Nephron progenitor cell (in vitro differentiated cells): ENCODE measurements at regions not wholly inside any gene's neighbourhood (a gene's known extent, or its start where the extent isn't known, plus 50 kb on each side); places are given as distances from the start of the nearest gene placed in this dataset.

ENCODE experiments used
- DNase-seq: peaks from one replicate; pipeline ENCODE4 v3.0.0; 2021
- H3K27ac Mint-ChIP-seq: 2 replicates; pipeline ENCODE4 v1.8.0; 2021; ENCODE audit warnings: mild to moderate bottlenecking, moderate library complexity, mixed read lengths
- H3K27me3 Mint-ChIP-seq: 2 replicates; pipeline ENCODE4 v1.8.0; 2021; ENCODE audit warnings: mild to moderate bottlenecking, low read depth, mixed read lengths; ENCODE audit not compliant: poor library complexity
- H3K36me3 Mint-ChIP-seq: 2 replicates; pipeline ENCODE4 v1.8.0; 2021; ENCODE audit warnings: low read depth, mixed read lengths
- H3K4me1 Mint-ChIP-seq: 2 replicates; pipeline ENCODE4 v1.8.0; 2021; ENCODE audit warnings: mixed read lengths
- H3K4me3 Mint-ChIP-seq: 2 replicates; pipeline ENCODE4 v1.8.0; 2021; ENCODE audit warnings: mild to moderate bottlenecking, moderate library complexity, mixed read lengths
- H3K9me3 Mint-ChIP-seq: 2 replicates; pipeline ENCODE4 v1.8.0; 2021; ENCODE audit warnings: mild to moderate bottlenecking, moderate library complexity, mixed read lengths
- TF ChIP-seq, protein P1 (sequence below): fragments of 200-600 bp; sonication (generic); IDR thresholded peaks from 2 replicates; pipeline ENCODE4 v1.5.0; 2021; ENCODE audit warnings: antibody characterized with exemption

DNA sequence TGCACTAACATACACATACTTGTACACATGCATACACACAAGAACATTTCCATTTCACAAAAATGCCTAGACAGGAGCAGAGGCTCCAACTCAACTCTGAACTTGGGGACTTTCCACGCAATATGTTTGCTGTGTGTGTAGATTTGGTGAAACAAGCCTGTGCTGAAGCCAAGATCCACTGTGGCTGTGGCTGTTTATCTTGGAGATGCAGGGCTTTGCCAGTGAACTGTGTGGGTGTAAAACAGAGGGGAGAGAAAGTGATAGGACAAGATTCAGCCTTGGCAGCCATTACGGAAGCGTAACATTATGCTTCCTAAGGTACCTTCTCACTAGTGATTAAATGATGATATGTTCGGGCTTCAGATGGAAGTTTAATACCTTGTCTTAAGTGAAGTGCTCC lies 73.2 kb upstream of the MBNL2 start:
- Mint-ChIP-seq H3K36me3 (no peaks in the 10 kb centered on the region), H3K4me3 (no peak overlapping the region), H3K4me1 (no peaks in the 10 kb centered on the region), H3K27me3 (no peaks in the 10 kb centered on the region), H3K9me3 (peaks cover 10% of the 10 kb centered on the region), H3K27ac (no peak overlapping the region)
- DNase-seq, result no peak
- TF ChIP-seq, protein P1, sequence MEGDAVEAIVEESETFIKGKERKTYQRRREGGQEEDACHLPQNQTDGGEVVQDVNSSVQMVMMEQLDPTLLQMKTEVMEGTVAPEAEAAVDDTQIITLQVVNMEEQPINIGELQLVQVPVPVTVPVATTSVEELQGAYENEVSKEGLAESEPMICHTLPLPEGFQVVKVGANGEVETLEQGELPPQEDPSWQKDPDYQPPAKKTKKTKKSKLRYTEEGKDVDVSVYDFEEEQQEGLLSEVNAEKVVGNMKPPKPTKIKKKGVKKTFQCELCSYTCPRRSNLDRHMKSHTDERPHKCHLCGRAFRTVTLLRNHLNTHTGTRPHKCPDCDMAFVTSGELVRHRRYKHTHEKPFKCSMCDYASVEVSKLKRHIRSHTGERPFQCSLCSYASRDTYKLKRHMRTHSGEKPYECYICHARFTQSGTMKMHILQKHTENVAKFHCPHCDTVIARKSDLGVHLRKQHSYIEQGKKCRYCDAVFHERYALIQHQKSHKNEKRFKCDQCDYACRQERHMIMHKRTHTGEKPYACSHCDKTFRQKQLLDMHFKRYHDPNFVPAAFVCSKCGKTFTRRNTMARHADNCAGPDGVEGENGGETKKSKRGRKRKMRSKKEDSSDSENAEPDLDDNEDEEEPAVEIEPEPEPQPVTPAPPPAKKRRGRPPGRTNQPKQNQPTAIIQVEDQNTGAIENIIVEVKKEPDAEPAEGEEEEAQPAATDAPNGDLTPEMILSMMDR, result no peak

DNA sequence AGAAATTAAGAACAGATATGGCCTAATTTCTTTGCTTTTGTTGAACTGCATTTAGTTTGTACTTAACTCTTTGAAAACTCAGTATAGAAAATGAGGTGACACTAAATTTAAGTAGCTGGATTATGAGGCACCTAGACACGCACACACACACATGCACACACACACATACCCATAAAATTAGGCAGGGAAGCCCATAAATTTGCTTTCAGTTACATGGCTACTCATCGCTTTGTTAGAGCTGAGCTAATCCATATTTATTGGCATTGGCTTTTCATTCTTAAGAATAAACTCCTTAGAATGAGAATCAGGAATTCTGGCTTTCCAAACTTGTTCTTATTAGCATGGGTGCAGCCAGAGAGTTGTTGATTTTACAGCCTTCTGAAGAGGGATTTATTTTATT lies 61.7 kb upstream of the MBNL2 start:
- H3K27ac Mint-ChIP-seq, result no peak overlapping the region
- no peaks in the 10 kb centered on the region for H3K4me1 Mint-ChIP-seq
- no peaks in the 10 kb centered on the region for H3K36me3 Mint-ChIP-seq
- no peak overlapping the region for H3K4me3 Mint-ChIP-seq
- no peaks in the 10 kb centered on the region for H3K27me3 Mint-ChIP-seq
- no peaks in the 10 kb centered on the region for H3K9me3 Mint-ChIP-seq
- TF ChIP-seq, protein P1, result no peak
- DNase-seq, result no peak

DNA sequence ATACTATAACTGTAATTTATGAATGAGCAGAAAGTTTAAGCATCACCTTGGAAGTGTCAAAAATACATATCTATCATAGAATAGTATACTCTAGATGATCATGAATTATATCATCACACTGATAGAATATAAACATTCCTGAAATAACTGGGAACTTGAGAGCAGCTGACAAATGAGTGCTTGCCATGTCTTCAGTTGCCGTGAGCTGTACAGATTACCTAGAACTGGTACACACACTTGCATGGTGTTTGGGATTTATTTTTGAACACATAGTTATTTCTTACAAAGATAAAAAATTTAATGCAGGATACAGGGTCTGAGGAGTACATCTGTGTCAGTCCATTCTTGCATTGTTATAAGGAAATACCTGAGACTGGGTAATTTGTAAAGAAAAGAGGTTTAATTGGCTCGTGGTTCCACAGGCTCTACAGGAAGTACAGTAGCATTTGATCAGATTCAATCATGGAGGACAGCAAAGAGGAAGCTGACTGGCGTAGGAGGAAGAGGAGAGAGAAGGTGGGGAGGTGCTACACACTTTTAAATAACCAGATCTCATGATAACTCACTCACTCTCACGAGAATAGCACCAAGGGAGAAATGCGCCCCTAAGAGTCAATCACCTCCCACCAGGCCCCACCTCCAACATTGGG lies 60.4 kb upstream of the MBNL2 start:
- Mint-ChIP-seq H3K9me3 (no peaks in the 10 kb centered on the region), H3K36me3 (no peaks in the 10 kb centered on the region), H3K4me3 (no peak overlapping the region), H3K27ac (no peak overlapping the region), H3K27me3 (no peaks in the 10 kb centered on the region), H3K4me1 (no peaks in the 10 kb centered on the region)
- no peak for DNase-seq
- TF ChIP-seq, protein P1, result no peak

DNA sequence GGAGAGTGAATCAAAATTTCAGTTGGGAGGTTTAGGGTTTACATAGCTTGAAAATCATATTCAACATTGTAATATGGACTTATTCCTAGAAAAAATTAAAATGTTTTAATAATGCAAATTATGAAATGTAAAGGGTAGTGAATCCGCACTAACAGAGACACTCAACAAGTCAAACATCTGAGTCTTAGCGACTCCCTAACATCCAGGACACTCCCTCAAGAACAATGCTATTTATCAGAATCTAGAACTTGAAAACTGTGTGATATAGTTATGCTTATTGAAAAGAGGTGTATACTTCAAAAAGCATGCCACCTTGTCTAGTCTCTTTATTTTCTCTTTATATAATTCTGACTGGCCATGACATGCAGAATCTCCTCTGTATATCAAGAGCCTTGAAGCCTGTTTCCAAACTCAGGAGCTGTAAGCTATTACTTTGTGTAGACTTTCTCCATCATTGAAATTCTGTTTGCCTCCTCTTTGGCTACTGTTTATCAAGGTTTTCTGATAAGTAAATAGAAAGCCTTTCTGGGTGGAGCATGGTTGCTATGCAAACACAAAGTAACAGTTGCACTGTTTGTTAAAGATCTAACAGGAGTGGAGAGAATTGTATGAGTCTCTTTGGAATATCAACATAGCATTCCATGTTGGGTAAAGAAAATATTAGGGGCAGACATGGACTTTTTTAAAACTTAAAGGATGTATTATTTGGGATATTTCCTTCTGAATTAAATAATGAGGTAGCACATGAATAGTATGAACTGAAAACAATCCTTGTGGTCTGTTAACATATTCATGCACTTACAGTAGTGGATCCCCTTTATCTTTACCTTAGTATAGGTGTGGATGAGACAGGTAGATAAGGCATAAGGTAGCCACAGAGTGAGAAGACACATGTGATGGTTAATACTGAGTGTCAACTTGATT lies 56.4 kb upstream of the MBNL2 start:
- Mint-ChIP-seq H3K9me3 (no peaks in the 10 kb centered on the region), H3K27me3 (no peaks in the 10 kb centered on the region), H3K27ac (no peak overlapping the region), H3K4me1 (no peaks in the 10 kb centered on the region), H3K36me3 (no peaks in the 10 kb centered on the region), H3K4me3 (no peak overlapping the region)
- DNase-seq, result no peak
- TF ChIP-seq, protein P1, result no peak

GRCh38 chr13:97171136-97171535 lies 51.0 kb upstream of the MBNL2 start:
- TF ChIP-seq, protein P1, result no peak
- no peaks in the 10 kb centered on the region for H3K4me1 Mint-ChIP-seq
- no peaks in the 10 kb centered on the region for H3K36me3 Mint-ChIP-seq
- peaks cover 10% of the 10 kb centered on the region for H3K9me3 Mint-ChIP-seq
- peaks cover 6% of the 10 kb centered on the region for H3K27me3 Mint-ChIP-seq
- H3K27ac Mint-ChIP-seq, result no peak overlapping the region
- no peak for DNase-seq
- no peak overlapping the region for H3K4me3 Mint-ChIP-seq
